Prostate gland (tissue), 2 donors: ENCODE measurements at regions not wholly inside any gene's neighbourhood (a gene's known extent, or its start where the extent isn't known, plus 50 kb on each side); places are given as distances from the start of the nearest gene placed in this dataset.

Experiments
- POLR2A ChIP-seq: fragments of 450-650 bp; IDR thresholded peaks from one replicate; pipeline ENCODE4 v1.6.1; 2016; ENCODE audit warnings: antibody characterized with exemption, mild to moderate bottlenecking
- POLR2AphosphoS5 ChIP-seq: sonication (generic); formaldehyde crosslinking; IDR thresholded peaks from one replicate; pipeline ENCODE4 v1.6.1; 2017; ENCODE audit warnings: antibody characterized with exemption
- TF ChIP-seq, protein P1 (sequence below), 4 experiments: fragments of 200-600 bp in 2 of 4; fragments of 450-650 bp in 2 of 4; sonication (generic) in 2 of 4; IDR thresholded peaks; 1 replicate in 3 of 4; 2 replicates in 1 of 4; pipeline ENCODE4 v1.5.1; 2016 to 2019; ENCODE audit warnings: antibody characterized with exemption in 4 of 4, mild to moderate bottlenecking in 2 of 4, moderate library complexity in 2 of 4

DNA sequence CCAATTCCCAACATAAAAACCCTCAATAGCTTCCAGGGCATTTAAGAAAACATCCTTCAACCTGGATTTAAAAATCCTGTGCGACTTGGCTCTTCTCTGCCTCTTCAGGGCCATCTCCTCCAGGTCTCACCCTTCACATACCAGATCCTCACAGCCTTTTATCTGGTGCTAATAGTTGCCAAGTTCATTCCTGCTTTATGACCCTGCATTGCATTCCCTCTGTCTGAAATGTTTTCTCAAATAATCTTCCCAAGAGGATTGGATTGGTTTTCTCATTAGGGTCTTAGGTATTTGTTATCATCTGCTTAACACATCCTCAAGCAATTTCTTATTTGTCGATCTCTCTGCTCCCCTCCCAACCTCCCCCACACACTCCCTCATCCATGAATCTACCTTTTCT, 832.0 kb downstream of the GALC start:
- TF ChIP-seq, protein P1, sequence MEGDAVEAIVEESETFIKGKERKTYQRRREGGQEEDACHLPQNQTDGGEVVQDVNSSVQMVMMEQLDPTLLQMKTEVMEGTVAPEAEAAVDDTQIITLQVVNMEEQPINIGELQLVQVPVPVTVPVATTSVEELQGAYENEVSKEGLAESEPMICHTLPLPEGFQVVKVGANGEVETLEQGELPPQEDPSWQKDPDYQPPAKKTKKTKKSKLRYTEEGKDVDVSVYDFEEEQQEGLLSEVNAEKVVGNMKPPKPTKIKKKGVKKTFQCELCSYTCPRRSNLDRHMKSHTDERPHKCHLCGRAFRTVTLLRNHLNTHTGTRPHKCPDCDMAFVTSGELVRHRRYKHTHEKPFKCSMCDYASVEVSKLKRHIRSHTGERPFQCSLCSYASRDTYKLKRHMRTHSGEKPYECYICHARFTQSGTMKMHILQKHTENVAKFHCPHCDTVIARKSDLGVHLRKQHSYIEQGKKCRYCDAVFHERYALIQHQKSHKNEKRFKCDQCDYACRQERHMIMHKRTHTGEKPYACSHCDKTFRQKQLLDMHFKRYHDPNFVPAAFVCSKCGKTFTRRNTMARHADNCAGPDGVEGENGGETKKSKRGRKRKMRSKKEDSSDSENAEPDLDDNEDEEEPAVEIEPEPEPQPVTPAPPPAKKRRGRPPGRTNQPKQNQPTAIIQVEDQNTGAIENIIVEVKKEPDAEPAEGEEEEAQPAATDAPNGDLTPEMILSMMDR (IDR thresholded peaks at IDR 0.05): no peak
- TF ChIP-seq POLR2AphosphoS5 (no peak), POLR2A (no peak)
